IMR-90 (cell line): ENCODE measurements at regions not wholly inside any gene's neighbourhood (a gene's known extent, or its start where the extent isn't known, plus 50 kb on each side); places are given as distances from the start of the nearest gene placed in this dataset.

Experiments used
- ATAC-seq: fragments of 200-7000 bp; cut with Tn5 transposase; 2 replicates; pipeline ENCODE4 v1.9.1; 2020; ENCODE audit warnings: low read depth, mild to moderate bottlenecking, moderate library complexity
- BruUV-seq: library from RNA; stranded (reverse); fragments of 400-500 nt; replicated peaks from 2 replicates; lab custom pipeline; 2021; lab: Mats Ljungman, UMichigan
- CTCF ChIA-PET: fragments of 300-600 bp; formaldehyde crosslinking; extraction: SDS; loops from one replicate; lab custom pipeline; 2021; ENCODE audit warnings: antibody characterized with exemption; lab: Yijun Ruan, JAX
- POLR2A ChIA-PET: fragments of 300-600 bp; sonication (Branson Sonifier 250); formaldehyde crosslinking; loops from one replicate; lab custom pipeline; 2022; ENCODE audit warnings: antibody characterized with exemption; ENCODE audit not compliant: unreplicated experiment; lab: Charles Lee
- DNase-seq: peaks from one replicate; pipeline ENCODE4 v3.0.0; 2013
- H2AFZ ChIP-seq: replicated peaks from 2 replicates; pipeline ENCODE3; 2013; ENCODE audit warnings: low read length, mild to moderate bottlenecking; ENCODE audit not compliant: poor library complexity
- H2AK5ac ChIP-seq: 2 replicates; pipeline ENCODE4 v1.6.1; 2013; ENCODE audit warnings: low read depth, low read length, inconsistent platforms
- H2AK9ac ChIP-seq: replicated peaks from 2 replicates; pipeline ENCODE3; 2013; ENCODE audit warnings: mild to moderate bottlenecking, low read depth, low read length, moderate library complexity; ENCODE audit not compliant: poor library complexity
- H2BK120ac ChIP-seq: 2 replicates; pipeline ENCODE4 v1.6.1; 2013; ENCODE audit warnings: low read depth, low read length, inconsistent platforms
- H2BK15ac ChIP-seq: 3 replicates; pipeline ENCODE4 v1.6.1; 2013; ENCODE audit warnings: low read depth, low read length, inconsistent platforms
- H2BK20ac ChIP-seq: 2 replicates; pipeline ENCODE4 v1.6.1; 2013; ENCODE audit warnings: low read depth, mild to moderate bottlenecking, inconsistent platforms, low read length, moderate library complexity
- H2BK5ac ChIP-seq: 2 replicates; pipeline ENCODE4 v1.6.1; 2013; ENCODE audit warnings: mild to moderate bottlenecking, low read depth, low read length, inconsistent platforms; ENCODE audit not compliant: poor library complexity, severe bottlenecking
- H3K14ac ChIP-seq: replicated peaks from 2 replicates; pipeline ENCODE4 v1.6.1; 2013; ENCODE audit warnings: low read depth, low read length, inconsistent platforms
- H3K18ac ChIP-seq: 2 replicates; pipeline ENCODE4 v1.6.1; 2013; ENCODE audit warnings: low read depth, low read length, control low read depth
- H3K23ac ChIP-seq: 2 replicates; pipeline ENCODE4 v1.6.1; 2013; ENCODE audit warnings: low read depth, low read length, inconsistent platforms
- H3K27ac ChIP-seq: 2 replicates; pipeline ENCODE4 v1.5.1; 2013; ENCODE audit warnings: mild to moderate bottlenecking, control low read depth, low read length; ENCODE audit not compliant: insufficient read depth
- H3K27me3 ChIP-seq: 2 replicates; pipeline ENCODE4 v1.6.1; 2013; ENCODE audit warnings: low read length; ENCODE audit not compliant: control insufficient read depth, insufficient read depth
- H3K36me3 ChIP-seq: 2 replicates; pipeline ENCODE4 v1.6.1; 2013; ENCODE audit warnings: low read length, mixed read lengths; ENCODE audit not compliant: control insufficient read depth, insufficient read depth
- H3K4ac ChIP-seq: 2 replicates; pipeline ENCODE4 v1.6.1; 2013; ENCODE audit warnings: low read depth, low read length, inconsistent platforms
- H3K4me1 ChIP-seq: 2 replicates; pipeline ENCODE4 v1.6.1; 2013; ENCODE audit warnings: low read length, mixed read lengths; ENCODE audit not compliant: control insufficient read depth, insufficient read depth
- H3K4me2 ChIP-seq: 2 replicates; pipeline ENCODE4 v1.6.1; 2013; ENCODE audit warnings: low read depth, mild to moderate bottlenecking, control low read depth, low read length, moderate library complexity
- H3K4me3 ChIP-seq: 2 replicates; pipeline ENCODE4 v1.5.1; 2013; ENCODE audit warnings: low read depth, mild to moderate bottlenecking, control low read depth, low read length, moderate library complexity; ENCODE audit not compliant: insufficient read depth
- H3K56ac ChIP-seq: 2 replicates; pipeline ENCODE4 v1.6.1; 2013; ENCODE audit warnings: low read length, inconsistent platforms; ENCODE audit not compliant: insufficient read depth; ENCODE audit errors: extremely low read depth
- H3K79me1 ChIP-seq, 2 experiments: 2 replicates each; pipeline ENCODE4 v1.6.1; 2013; ENCODE audit warnings: low read length in 2 of 2, inconsistent platforms in 1 of 2, low read depth in 1 of 2
- H3K9ac ChIP-seq: 2 replicates; pipeline ENCODE4 v1.6.1; 2013; ENCODE audit warnings: low read depth, low read length, control low read depth
- H3K9me1 ChIP-seq: 2 replicates; pipeline ENCODE4 v1.6.1; 2013; ENCODE audit warnings: low read length, inconsistent platforms; ENCODE audit not compliant: insufficient read depth
- H3K9me3 ChIP-seq: 2 replicates; pipeline ENCODE4 v1.6.1; 2013; ENCODE audit warnings: low read length; ENCODE audit not compliant: control insufficient read depth, insufficient read depth
- H4K20me1 ChIP-seq: 2 replicates; pipeline ENCODE4 v1.6.1; 2013; ENCODE audit warnings: low read length, inconsistent platforms; ENCODE audit not compliant: insufficient read depth
- H4K5ac ChIP-seq: 2 replicates; pipeline ENCODE4 v1.6.1; 2013; ENCODE audit warnings: mild to moderate bottlenecking, low read depth, low read length, control low read depth
- H4K8ac ChIP-seq, 2 experiments: 2 replicates each; pipeline ENCODE4 v1.6.1; 2013; ENCODE audit warnings: low read depth in 2 of 2, low read length in 2 of 2, control low read depth in 1 of 2, inconsistent platforms in 1 of 2
- H4K91ac ChIP-seq: 2 replicates; pipeline ENCODE4 v1.6.1; 2013; ENCODE audit warnings: low read depth, low read length, inconsistent platforms; ENCODE audit not compliant: insufficient read depth
- CEBPB ChIP-seq: IDR thresholded peaks from 2 replicates; pipeline ENCODE4 v1.6.1; 2012; ENCODE audit warnings: low read depth, low read length, improper control_type of control experiment
- RAD21 ChIP-seq: IDR thresholded peaks from 2 replicates; pipeline ENCODE4 v1.6.1; 2012; ENCODE audit warnings: low read length, improper control_type of control experiment
- WGBS, 2 experiments: methylation state at CpG; one replicate each; pipeline versions ENCODE4 v1.1.5 to v1.1.7; 2013; ENCODE audit warnings: missing lambda C conversion rate in 2 of 2; ENCODE audit not compliant: insufficient read length in 1 of 2; ENCODE audit errors: extremely low coverage in 2 of 2; 5-methylcytosine and 5-hydroxymethylcytosine counted together
- dilution Hi-C: fragments of 300-500 bp; cut with HindIII; formaldehyde crosslinking; loops from one replicate; pipeline ENCODE4 v1.14.3; 2018; ENCODE audit warnings: low sequenced_read_pairs; ENCODE audit not compliant: unreplicated experiment
- in situ Hi-C: fragments of 300-500 bp; cut with MboI; formaldehyde crosslinking; loops from 3 replicates; pipeline ENCODE4 v1.14.3; 2019; ENCODE audit warnings: low sequenced_read_pairs, inconsistent platforms, mixed read lengths
- intact Hi-C: fragments of 100-400 bp; cut with micrococcal nuclease; formaldehyde crosslinking; loops from 2 replicates; pipeline ENCODE4 v1.10.0; 2022

- H3K9ac ChIP-seq, result no peak overlapping the region
- H3K14ac ChIP-seq, result no peak overlapping the region
- ATAC-seq (no peak), DNase-seq (peak; percentile 19)
- no peak overlapping the region for H4K8ac ChIP-seq
- H3K9me1 ChIP-seq, result no peaks in the 10 kb centered on the region
- no TSS peak for BruUV-seq
- no peak overlapping the region for H2BK15ac ChIP-seq
- H4K20me1 ChIP-seq, result no peaks in the 10 kb centered on the region
- H2AFZ ChIP-seq, result no peak overlapping the region
- H3K23ac ChIP-seq, result no peak overlapping the region
- no peak overlapping the region for H4K91ac ChIP-seq
- no peak overlapping the region for H3K4me3 ChIP-seq
- H3K4me2 ChIP-seq, result no peak overlapping the region
- ChIA-PET POLR2A (no interaction called here), CTCF (interaction anchor here (0.5 to 1.2 kb wide), 2 partner anchors 23 to 92 kb away, joined by 3 read pairs; no protein-coding TSS in a partner anchor)
- no peaks in the 10 kb centered on the region for H3K36me3 ChIP-seq
- no peak overlapping the region for H2BK120ac ChIP-seq
- H3K4me1 ChIP-seq, result no peaks in the 10 kb centered on the region
- intact Hi-C loops (no loop called here), in situ Hi-C loops (no loop called here), dilution Hi-C loops (no loop called here)
- TF ChIP-seq RAD21, result no peak
- peak; percentile 86 for TF ChIP-seq CEBPB
- H3K27me3 ChIP-seq, result peaks cover 2% of the 10 kb centered on the region; the same call in 1 of the 2 replicates
- WGBS, 2 experiments, result no CpG with 5 or more reads among the region's 4 CpGs
- H3K79me1 ChIP-seq, result no peaks in the 10 kb centered on the region
- no peak overlapping the region for H3K27ac ChIP-seq
- no peak overlapping the region for H2AK5ac ChIP-seq
- H4K5ac ChIP-seq, result no peak overlapping the region
- H3K4ac ChIP-seq, result no peak overlapping the region
- H3K9me3 ChIP-seq, result peaks cover 3% of the 10 kb centered on the region; the same call in 1 of the 2 replicates
- H2BK20ac ChIP-seq, result no peak overlapping the region
- H2BK5ac ChIP-seq, result no peak overlapping the region
- no peak overlapping the region for H3K56ac ChIP-seq
- no peak overlapping the region for H2AK9ac ChIP-seq
- no peak overlapping the region for H3K18ac ChIP-seq
Observed at GRCh38 chr3:33975463-33975862, 177.0 kb downstream of the PDCD6IP start.
